Endometrial microvascular endothelial cells (primary cell): ENCODE measurements at regions not wholly inside any gene's neighbourhood (a gene's known extent, or its start where the extent isn't known, plus 50 kb on each side); places are given as distances from the start of the nearest gene placed in this dataset.

ENCODE experiments used
- in situ Hi-C: cut with HindIII; loops from 2 replicates; pipeline ENCODE4 v1.10.0; 2017; ENCODE audit warnings: low sequenced_read_pairs, low pct_unique_long_range_greater_than_20kb; ENCODE audit errors: inconsistent ontology term

DNA sequence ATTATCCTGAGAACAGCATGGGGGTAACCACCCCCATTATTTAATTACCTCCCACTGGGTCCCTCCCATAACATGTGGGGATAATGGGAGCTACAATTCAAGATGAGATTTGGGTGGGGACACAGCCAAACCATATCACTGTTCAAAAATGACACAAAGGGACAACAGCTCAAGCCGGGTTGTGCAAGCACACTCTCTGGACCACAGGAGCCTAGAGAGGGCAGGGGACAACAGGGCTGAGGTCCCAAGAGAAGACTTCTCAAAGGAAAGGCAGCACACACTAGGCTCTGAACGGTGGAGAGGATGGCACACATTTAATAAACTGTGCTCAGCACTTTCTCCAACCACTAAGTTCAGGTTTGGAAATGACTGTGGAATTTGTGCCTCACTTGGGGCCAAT, 122.1 kb upstream of the PKDCC start:
- in situ Hi-C loops, result no loop called here

DNA sequence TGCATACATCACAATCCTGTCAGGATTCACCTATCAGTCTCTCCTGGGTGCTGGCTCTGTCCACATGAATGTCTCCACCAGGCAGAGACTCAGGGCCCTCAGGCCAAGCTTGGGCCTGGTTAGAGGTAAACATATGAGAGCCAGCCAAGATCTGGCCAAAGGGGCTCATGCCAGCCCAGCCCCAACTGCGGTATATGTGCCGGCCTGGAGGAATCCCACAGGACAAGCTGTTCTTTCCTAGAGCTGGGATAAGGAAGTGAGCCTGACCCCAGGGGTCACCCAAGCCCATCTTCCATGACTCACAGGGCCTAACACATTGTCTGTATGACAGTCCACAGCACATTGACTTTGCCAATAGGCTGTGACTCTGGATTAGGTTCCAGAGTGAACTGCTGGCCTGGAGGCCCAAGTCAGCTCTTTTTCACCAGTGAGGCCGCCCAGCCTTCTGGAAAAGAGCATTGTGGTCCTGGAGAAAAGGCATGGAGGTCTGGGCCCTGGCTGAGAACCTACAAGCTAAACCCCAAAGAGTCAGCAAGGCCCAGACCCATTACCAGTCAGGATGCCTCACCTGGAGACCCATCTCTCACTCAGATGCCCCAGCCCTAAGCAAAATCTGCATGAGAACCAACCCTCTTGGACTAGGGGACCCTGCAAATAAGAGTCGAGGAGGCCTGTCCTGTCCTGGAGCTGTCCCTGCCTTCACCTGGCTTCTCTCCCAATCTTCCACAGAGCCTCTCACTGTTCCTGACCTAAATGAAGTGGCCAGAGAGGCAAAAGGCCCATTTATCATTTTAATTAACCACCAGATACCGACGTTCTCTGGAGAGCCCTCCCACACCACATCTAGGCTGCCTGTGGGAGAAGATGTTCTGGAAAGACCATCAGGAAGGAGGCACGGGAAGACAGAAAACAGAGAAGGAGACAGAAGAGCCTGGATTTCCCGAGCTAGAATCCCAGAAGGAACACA, 120.9 kb upstream of the PKDCC start:
- in situ Hi-C loops, result no loop called here

DNA sequence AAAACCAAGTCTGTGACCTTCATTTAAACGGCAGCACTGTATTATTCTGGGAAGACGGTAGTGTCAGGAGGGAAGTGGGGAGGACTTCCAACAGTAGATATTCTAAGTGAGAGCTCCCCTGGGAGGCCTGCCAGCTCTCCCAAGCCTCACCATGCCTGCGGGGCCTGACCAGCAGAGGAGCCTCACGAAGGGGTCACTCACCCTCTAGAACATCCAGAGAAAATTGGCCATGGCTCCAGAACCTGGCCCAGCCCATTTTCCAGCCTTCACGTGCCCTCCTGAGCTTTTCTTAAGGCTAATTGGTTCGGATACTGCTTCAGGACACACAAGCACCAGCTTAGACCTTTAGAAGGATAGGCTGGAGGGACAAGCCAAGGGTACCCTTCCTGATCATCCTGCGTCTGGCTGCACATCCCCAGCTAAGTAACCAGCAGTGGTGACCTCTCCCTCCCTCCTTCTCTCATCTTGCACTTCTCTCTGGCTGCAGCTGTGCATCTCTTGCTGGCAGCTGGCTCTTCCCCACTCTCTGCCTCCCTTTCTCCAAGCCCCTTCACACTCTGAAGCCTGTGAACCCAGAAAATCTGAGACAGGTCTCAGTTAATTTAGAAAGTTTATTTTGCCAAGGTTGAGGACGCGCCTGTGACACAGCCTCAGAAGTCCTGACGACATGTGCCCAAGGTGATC, 120.1 kb upstream of the PKDCC start:
- in situ Hi-C loops, result no loop called here

DNA sequence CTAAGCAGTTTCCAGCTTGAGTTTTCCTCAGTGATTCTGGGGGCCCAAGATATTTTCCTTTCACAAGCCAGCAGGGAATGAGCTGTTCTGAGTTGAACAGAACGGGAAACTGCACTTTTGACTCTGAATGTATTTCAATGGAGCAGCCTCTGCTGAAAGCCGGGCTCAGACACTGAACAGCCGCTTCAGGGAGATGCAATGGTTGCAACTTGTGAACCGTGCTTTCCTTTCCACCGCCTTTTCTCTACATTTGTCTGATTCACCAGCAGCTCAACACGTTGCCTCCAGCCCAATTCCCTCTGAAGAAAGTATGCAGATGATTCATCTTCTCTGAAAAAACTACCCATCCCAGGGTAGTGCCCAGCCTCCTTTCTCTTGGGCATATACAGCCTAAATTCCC, 119.3 kb upstream of the PKDCC start:
- in situ Hi-C loops, result no loop called here

DNA sequence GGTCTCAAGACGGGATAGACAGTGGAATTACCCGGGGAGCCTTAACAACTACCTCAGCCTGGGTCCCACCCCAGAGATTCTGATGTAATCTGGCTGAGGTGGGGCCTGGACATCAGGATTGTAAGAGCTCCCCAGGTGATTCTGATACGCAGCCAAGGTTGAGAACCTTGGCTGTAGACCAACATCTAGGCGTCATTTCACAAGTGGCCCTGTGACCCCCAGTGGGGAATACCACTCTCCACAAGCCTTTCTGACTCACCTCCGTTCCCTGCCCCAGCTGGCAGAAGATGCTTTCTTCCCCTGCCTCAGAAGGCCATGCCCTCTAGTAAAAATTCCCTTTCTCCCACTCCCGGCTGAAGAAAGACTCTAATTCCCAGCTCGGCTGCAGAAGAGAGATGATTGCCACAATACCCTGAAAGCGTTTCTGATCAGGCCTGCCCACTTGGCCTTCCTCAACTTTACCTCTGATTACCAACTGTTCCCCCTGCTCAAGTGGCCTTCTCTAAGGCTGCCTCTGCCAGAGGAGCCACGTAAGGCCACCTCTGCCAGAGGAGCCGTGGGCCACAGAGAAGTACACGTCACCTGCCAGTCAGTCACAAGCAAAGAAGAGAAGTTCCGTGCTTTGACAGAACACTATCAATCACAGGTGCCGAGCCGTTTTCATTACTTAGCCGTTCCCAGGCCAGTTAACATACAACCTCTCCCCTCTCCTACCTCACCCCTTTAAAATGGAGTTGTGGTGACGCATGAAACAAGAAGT, 116.8 kb upstream of the PKDCC start:
- in situ Hi-C loops, result no loop called here

DNA sequence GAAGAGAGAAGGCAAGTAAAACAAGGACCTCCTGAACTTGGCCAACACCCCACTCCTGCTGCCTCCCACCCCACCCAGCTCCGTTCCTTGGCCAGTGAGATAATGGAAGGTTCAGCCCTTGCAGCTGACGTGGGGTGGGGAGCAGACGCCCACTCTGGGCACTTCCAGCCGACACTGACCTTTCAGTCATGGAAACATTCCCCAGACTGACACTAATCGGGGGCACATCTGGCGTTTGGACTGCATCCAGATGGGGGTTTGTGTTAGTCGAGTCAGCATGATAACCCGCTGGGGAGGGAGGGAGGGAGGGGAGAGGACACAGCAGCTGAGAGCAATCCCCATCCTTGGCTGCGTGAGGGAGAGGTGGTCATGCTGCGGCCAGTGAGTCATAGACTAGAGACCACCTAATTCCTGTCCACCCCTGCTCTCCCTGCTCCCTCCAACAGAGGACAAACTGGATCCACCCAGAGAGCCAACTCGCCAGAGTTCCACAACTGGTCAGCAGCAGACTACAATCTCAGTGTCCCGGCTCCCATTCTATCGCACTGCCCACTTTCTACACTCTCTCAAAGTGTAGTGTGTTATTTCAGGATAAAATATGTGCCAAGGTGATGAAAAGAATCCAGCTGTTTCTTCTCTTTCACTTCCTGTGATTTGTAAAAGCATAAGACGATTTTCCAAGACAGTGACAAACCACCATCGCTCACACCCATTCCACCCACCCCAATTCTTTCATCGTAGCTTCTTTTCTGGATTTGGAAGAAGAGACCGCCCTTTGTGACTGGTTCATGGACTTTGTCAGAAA, 115.4 kb upstream of the PKDCC start:
- in situ Hi-C loops, result no loop called here

DNA sequence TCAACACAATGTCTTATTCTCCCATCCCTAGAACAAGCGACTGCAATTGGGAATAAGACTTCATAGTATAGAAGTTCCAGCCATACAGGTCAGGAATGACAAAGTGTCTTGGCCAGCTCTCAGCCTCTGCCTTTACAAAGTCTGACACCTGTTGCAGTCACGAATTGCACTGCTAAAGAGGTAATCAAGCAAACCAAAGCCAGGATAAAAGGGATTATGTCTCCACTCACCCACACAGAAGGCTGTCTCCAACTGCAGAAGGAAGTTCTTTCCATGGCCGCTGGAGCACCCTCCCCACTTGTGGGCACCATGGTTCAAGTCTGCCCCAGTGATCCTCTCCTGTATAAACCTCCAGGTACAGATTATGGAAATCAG, 114.8 kb upstream of the PKDCC start:
- in situ Hi-C loops, result no loop called here

DNA sequence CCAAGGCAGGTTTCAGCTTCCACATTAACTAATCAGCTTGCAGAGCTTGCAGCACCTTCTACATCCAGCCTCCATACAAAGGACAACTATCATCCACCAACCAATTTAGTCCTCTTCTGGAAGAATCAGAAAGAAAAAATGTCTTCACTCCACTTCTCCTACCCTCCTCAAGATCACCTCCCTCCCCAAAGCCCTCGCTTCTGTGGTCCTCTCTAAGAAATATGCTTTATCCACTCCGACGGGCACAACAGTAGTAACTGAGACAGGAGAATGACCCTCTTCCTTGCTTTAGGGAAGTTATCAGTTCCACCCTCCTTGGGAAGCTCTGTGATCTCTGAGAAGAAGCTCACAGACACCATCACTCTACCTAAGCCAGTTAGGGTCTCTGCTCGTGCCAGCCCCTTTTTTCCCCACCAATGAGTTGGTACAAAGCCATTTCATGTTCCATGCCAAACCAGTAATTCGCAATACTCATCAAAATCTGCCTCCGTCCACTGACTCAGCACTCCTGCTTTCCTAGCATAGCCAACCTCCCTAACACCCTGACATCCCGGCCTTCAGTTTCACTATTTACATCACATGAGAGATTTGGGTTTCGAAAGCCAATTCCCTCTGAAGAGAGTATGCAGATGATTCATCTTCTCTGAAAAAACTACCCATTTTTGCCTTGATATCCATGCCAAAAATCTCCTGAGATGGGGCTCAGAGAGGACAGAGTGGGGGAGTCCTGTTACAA, 114.1 kb upstream of the PKDCC start:
- in situ Hi-C loops, result no loop called here

DNA sequence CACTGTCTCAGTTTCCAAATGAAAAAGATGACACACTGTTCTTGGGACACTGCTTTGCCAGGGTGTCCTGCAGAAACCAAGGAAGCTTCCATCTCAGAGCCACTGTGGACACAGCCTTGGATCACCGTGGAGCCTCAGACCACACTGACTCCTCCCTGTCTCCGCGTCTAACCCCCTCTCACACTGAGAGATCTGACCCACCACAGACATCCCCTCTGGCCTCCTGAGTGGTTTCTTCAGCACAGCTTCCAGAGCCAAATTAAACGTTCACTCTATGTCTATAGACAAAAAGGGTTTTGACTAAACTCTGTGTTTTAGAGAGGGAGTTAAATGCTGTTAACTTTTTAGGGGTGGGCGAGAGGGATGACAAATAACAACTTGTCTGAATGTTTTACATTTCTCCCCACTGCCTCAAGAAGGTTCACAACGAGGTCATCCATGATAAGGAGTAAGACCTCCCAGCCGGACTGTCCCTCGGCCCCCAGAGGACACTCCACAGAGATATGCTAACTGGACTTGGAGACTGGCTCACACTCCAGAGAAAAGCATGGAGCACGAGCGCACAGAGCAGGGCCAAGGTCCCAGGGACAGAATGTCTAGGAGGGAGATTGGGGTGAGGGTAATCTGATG, 113.4 kb upstream of the PKDCC start:
- in situ Hi-C loops, result no loop called here

DNA sequence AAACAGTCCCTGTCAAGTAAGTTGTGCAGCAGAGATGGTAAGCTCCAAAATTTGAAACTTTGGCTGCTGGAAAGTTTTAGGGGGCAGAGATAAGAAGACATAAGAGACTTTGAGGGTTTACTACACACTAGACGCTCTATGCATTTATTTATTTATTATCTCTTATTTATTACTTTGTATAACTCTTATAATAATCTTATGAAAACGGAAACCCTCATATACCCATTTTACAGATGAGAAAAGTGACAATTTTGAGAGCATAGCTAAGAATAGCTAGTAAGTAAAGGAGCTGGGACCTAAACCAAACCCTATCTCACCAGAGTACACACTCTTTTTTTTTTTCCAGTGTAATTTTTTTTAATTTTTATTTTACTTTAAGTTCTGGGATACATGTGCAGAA, 112.8 kb upstream of the PKDCC start:
- in situ Hi-C loops, result no loop called here

DNA sequence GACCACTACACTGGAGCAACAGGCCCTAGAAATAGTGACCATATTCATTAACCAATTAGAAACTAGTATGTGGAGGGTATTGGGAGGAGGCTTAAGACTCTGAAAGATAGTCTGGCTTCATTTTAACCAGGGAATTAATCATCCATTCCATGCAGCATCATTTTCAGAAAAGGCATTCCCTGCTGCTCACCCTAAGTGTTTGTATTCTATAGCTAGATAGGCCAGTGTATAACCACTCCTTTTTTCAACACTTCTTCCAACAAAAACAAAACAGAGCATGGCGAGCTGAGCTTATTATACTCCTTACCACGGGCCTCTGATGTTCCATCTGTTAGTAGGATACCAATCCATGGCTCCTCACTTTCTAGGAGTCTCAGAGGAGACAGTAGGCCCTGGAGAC, 112.0 kb upstream of the PKDCC start:
- in situ Hi-C loops, result no loop called here

DNA sequence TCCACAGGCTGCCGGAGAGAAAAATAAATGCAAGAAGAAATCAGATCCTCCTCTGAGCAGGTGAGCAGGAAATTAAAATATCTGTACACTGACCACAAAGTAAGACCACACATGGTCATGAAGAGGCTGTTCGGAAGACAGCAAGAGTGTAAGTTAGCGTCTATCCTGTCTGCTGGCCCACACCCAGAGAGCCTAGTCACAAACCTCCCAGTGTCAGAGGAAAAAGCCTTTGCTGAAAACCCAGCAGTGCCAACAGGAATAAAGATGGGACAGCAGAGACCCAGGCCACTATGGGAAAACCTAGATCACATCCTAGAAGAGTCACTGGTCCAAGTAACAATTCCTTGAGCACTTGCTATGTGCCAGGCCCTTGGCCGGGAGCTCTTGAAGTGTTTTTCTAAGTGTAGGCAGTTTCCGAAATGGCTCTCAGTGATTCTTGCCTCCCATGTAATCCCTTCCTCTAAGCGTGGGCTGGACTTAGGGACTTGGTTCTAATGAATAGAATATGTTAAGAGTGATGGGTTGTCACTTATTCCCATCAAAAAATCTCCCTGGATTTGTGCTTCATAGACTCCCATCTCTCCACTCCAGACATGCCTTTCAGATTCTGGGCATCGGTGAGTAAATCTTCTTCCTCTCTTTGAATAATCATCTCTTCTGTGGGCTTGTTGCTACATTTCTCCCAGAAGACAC, 110.9 kb upstream of the PKDCC start:
- in situ Hi-C loops, result no loop called here

DNA sequence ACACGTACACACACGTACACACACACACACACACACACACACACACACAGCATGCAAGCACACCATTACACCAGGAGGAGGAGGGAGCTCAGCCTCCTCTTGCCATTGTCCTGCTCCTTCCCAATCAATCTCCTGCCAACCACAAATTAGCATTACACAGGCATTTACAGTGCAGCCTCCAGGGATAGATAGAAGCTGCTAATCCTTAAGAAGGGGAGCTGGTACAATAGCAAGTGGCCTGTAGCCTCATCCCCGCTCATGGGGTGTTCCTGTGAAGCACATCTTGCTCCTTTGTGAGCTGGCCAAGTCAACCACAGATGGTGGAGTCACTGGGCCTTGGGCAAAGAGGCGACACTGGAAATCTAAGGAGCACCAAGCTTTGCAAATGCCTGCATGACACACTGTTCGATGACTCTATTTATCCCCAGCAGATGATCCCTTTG, 110.3 kb upstream of the PKDCC start:
- in situ Hi-C loops, result no loop called here

DNA sequence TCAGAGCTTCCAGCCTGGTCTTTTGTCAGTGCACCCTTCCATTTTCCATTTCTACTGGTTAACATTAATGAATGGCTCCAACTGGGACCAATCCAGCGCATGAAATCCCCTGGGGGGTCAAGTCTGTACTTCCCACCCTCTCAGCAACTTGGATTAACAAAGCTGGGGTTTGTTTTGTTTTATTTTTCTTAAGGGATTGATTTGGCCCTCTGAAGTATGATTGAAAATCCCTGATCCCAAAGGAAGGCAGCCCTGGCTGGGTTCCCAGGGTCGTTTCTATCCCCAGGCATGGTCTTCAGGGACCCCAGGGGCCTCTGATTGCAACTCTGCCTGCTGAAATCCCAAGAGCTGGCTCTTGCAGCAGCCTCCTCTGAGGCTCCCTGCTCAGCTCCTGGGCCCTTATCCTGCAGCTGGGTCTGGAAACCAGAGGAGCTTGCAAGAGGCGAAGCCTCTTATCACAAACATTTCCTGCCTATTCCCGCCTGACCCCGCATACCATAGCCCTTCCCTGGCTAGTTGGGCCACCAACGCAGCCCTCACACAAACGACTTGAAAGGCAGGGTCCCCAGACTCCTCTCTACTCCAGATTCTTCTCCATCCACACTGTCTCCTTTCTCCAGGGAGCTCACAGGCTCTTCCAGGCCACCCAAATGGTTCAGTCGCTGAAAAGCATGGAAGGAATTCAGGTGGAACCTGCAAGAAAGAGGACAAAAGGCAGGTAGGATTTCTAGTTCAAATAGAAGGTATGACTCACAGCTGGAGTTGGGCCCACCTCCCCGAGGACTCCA, 109.7 kb upstream of the PKDCC start:
- in situ Hi-C loops, result no loop called here

DNA sequence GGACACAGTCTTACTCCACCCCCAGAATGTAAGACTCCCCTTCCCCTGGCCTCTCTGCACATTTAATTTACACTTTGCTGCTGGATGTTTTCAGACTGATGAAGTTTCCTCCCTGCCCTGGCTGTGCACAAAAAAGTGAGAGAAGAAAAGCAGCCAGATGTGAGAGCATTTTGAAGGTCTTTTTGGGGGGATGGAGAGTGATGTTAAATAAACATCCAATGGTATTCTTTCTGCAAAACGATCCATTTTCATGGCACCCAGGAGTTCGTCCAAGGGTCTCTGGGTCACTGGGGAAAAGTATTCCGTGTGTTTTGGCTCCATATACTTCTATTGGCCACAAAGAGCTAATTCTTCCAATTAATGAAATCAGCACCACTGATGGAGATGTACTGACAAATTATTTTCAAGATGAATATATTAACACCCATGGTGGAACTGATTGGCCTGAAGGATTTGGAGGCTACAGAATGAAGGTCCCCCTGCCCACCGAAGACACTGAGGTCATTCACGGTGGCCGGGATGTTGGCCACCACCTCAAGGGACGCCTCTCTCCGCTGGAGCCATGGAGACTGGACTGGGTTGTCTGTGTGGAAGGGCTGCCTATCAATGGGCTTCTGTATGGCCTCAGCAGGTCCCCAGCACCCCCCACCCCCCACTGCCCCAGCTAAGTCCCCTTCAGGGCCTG, 107.6 kb upstream of the PKDCC start:
- in situ Hi-C loops, result no loop called here

DNA sequence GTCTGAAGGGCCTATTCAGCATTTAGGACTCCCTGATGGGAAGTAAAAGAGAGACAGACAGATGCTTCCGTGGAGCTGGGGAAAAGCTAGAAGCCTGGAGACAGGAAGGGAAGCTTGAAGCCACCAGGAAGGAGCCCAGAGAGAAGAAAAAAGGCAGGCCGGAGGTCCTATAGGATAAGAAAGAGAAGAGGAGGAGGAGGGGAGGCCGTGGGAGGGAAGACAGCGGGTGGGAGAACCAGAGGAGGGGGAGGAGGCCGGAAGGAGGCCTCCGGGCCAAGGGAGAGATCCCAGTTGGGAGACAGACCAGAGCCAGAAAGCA, 107.1 kb upstream of the PKDCC start:
- in situ Hi-C loops, result no loop called here
